ENCODE measurements at regions not wholly inside any gene's neighbourhood (a gene's known extent, or its start where the extent isn't known, plus 50 kb on each side); places are given as distances from the start of the nearest gene placed in this dataset.

DNA sequence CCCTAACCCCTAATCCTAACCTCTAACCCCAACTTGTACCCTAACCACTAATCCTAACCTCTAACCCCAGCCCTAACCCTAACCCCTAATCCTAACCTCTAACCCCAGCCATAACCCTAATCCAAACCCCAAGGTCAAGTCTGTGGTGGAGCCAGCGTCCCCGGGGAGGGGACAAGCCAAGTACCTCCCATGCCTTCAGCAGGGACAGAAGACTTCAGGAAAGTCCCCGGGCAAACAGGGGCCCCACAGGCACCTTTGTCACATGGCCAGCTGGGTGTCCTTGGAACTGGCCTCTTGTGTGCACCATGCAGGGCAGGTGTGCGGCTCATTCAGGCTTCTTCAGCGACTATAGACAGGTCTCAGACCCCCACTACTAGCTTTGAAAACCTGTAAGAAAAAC, 555.8 kb downstream of the BRD1 start:
- no peak for DNase-seq (ENCODE audit: low read depth in 2 of 2)

DNA sequence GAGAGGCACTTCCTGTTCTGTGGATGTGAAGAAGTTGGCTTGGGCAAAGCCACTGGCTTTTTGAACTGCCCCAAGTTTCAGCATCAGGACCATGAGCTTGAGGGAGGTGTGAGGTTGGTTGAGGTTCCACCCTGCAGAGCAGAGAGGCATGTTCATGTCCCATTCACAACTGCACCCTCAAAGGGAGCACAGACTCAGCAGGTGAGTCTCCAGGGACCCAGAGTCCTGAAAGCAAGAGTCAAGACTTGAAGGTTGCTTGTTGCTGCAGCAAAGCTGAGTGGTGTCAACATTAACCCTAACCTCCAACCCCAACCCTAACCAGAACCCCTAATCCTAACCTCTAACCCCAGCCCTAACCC, 556.3 kb downstream of the BRD1 start:
- DNase-seq (ENCODE audit: low read depth in 2 of 2): no peak

- no peak for DNase-seq (ENCODE audit: low read depth in 2 of 2)
Observed at GRCh38 chr22:49270595-49271368, 556.9 kb downstream of the BRD1 start.

DNA sequence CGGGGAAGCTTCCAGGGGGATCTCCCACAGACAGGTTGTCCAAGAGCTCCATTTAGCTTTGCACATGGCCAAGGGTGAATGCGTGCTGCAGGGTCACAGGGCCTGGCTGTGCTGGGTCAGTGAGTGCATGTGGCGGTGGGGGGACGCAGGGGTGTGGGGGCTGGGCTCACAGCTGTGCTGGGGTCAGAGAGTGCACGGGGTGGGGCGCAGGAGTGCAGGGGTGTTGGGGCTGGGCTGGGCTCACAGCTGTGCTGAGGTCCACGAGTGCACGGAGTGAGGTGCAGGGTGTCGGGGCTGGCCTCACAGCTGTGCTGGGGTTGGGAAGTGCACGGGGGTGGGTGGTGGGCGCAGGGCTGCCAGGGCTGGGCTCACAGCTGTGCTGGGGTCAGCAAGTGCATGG, 557.7 kb downstream of the BRD1 start:
- DNase-seq (ENCODE audit: low read depth in 2 of 2): no peak

DNA sequence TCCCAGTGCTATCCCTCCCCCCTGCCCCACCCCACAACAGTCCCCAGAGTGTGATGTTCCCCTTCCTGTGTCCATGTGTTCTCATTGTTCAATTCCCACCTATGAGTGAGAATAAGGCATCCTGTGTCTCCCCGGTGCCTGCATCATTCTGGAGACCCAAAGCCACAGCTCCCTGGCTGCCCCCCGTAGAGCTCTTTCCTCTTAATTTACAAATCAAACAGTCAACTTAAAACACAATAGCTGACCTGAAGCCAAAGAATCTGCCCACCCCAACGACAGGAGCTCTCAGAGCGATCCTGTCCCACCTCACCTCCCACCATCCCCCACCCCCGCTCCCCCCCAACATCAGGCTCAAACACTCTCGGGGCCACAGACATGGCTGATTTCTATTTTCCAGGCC, 558.3 kb downstream of the BRD1 start:
- no peak for DNase-seq (ENCODE audit: low read depth in 2 of 2)

- DNase-seq (ENCODE audit: low read depth in 2 of 2): no peak
Observed at GRCh38 chr22:49268924-49269323, 558.7 kb downstream of the BRD1 start.

- no peak for DNase-seq (ENCODE audit: low read depth in 2 of 2)
Observed at GRCh38 chr22:49267996-49268395, 559.7 kb downstream of the BRD1 start.

GRCh38 chr22:49266561-49267519, 560.8 kb downstream of the BRD1 start:
- DNase-seq (ENCODE audit: low read depth in 2 of 2): no peak

GRCh38 chr22:49264696-49265095, 563.0 kb downstream of the BRD1 start:
- no peak for DNase-seq (ENCODE audit: low read depth in 2 of 2)

DNA sequence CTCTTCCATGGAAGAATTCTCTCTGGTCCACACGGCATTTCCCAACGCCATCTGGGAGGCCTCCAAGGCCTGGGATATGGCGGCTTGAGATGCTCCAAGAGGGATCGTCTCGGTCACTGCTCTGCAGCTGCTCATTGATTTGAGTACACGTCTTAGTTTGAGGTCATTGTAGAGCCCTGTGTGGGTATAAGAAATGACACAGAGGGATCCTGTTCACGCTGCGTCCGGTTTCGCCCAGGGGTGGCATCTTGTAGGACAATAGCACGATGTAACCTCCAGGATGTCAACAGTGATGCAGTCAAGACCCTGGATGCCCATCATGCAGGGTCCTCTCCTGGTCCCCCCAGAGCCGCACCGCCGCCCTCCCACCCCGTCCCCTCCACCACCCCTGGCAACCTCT, 564.6 kb downstream of the BRD1 start:
- no peak for DNase-seq (ENCODE audit: low read depth in 2 of 2)

DNA sequence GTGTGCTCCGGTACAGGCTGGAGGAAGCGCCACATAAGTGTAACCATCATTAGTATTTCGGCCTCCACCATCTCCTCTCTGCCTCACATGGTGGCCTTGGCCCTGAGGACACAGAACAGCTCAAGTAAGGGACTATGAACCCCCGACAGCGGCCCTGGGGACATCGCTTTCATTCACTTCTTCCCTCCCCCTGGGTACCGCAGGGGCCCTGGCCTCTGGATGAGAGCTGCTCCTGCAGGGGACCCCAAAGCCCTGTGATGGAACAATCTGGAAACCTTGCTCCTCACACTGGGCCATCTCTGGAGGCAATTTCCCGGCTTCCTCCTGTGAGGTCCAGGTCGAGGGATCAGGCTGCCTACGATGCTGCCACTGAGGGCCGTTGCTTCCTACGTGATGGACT, 565.5 kb downstream of the BRD1 start:
- DNase-seq (ENCODE audit: low read depth in 2 of 2): no peak

DNA sequence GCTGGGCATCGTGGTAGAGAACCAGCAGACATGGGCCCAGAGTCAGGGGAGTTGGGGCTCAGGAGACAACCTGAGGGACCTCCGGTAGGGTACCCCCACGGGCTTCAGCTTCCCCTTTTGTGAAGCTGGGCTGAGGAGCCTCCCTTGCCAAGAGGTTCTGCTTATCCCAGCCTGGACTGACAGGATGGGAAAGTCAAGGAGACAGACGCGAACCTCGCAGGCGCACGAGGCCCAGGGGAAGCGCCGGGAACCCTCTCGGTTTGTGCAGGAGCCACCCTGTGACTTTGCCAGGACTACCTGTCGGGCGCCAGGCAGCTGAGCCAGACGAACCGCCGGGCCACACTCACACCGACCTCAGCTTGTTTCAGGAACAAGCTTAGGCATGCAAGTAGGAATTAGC, 566.1 kb downstream of the BRD1 start:
- DNase-seq (ENCODE audit: low read depth in 2 of 2): no peak

DNA sequence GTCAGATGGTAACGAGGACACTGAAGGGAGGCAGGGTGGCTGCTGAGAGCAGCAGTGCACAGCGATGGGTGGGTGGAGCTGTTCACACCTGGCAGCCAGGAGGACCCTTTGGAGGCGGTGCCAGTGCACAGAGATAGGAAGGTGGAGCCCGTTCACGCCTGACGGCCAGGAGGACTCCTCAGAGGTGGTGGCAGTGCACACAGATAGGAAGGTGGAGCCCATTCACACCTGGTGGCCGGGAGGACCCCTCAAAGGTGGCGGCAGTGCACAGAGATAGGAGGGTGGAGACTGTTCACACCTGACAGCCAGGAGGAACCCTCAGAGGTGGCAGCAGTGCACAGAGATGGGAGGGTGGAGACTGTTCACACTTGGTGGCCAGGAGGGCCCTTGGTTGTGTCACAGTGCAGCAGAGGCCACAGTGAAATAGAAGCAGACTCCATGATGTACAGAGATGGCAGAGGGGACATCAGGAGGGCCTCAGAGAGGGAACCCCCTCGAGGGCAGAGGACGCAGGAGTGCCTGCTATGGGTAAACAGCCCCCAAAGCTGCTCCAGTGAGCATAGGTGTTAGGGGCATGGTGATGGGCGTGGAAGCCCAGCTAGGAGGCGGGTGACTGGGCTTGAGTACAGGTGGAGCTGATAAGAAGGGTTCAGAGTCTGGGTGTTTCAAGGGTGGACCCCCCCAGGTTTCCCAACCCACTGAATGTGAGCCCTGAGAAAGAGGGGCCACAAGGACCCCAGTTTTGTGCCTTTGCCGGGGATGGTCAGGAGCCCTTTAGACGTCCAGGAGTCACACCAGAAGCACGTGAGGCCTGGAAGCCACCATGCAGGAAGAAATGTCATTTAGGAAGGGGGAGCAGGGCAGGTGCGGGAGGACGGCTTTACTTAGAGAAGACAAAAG, 566.7 kb downstream of the BRD1 start:
- DNase-seq (ENCODE audit: low read depth in 2 of 2): no peak

DNA sequence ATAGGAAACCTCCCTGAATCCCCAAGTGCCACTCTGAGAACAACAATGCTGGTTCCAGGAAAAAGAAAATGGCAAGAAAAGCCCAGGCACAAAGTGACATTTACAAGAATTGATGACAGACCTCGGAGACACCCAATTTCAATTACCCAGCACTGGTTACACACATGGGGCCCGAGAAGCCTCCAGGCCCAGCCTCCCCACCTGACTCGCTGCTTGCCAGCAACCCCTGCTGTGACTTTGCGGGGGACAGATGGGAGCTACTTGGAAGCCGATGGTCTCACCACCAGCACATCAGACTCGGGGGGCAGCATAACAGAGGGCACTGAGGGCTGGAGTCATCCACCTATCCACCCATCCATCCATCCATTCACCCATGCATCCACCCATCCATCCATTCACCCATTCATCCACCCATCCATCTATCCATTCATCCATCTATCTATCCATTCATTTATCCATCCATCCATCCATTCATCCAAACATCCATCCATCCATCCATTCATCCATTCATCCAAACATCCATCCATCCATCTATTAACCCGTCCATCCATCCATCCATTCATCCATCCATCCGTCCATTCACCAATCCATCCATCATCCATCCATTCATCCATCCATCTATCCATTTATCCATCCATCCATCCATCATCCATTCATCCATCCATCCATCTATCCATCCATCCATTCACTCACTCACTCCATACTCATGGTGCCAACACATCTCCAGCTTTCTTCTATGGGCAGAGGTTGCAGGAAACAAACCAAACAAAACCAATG, 567.6 kb downstream of the BRD1 start:
- DNase-seq (ENCODE audit: low read depth in 2 of 2): no peak

GRCh38 chr22:49258107-49259010, 569.3 kb downstream of the BRD1 start:
- DNase-seq (ENCODE audit: low read depth in 2 of 2): no peak

DNA sequence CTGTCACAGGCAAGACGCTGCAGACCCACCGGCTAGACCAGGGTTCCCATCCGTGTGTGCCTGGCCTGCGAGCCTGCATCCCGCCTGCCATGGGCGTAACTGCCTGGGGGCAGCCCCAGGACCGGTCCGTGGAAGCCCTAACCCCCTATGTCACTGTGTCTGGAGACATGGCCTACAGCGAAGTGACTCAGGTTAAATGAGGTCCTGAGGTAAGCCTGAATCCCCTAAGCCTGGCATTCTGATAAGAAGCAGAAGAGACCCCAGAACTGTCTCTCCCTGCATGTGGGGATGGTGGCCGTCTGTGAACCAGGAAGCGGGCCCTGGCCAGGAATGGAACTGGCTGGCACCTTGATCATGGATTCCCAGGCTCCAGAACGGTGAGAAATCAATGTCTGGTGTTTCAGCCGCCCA, 570.1 kb downstream of the BRD1 start:
- no peak for DNase-seq (ENCODE audit: low read depth in 2 of 2)

DNA sequence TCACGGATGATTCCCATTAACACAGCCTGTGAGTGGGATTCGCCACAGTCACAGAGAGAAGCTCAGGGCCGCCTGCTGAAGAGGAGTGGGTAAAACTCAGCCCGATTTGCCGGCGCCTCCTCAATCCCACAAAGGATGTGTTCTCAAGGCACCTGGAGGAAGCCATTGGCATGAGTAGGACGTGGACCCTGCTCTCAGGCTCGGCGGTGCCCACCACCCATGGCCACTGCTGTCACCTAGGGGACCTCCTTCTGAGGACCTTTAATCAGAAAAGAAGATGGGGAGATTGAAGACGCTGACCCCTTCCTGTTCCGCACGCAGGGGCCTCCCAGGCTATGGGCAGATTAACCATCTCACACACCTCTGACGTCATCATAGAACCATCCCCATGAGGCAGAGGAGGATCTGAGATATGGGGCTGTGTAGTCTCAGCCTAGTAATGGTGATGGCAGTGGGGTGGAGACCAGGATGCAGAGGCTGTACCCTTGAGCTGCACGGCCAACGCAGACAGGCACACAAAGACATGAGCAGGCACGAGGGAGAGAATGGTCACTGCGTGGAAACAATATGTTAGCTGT, 571.8 kb downstream of the BRD1 start:
- no peak for DNase-seq (ENCODE audit: low read depth in 2 of 2)

DNA sequence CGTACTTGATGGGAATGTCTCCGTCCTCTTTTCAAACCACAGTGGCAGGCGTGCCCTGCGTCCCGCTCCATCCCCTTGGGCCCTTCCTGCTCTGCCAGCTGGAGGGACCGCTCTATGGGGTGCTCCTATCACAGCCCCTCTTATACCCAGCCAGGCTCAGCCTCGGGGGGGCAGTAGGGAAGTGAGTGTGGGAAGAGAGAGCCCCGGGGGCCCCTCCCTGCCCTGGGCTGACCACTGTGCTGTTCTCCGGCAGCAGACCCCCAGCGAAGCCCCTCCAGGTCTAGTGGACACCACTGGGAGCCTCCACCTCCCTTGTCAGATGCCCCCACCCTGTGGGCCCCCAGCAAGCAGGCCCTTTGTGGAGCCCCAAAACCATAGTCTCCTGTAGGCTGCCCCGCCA, 572.5 kb downstream of the BRD1 start:
- DNase-seq (ENCODE audit: low read depth in 2 of 2): no peak

GRCh38 chr22:49253656-49254055, 574.0 kb downstream of the BRD1 start:
- no peak for DNase-seq (ENCODE audit: low read depth in 2 of 2)

GRCh38 chr22:49251371-49251770, 576.3 kb downstream of the BRD1 start:
- DNase-seq (ENCODE audit: low read depth in 2 of 2): no peak
